Activated naive CD4-positive, alpha-beta T cell treated with anti-CD3 and anti-CD28 coated beads, Interleukin-2, amount 10 ng/mL, durations not matched to agents 7 days and 5 days (primary cell): ENCODE measurements at regions not wholly inside any gene's neighbourhood (a gene's known extent, or its start where the extent isn't known, plus 50 kb on each side); places are given as distances from the start of the nearest gene placed in this dataset.
A peak's percentile ranks its signal among the peaks of the same experiment; 100 is the strongest.

Source experiments
- CTCF ChIA-PET: fragments of 350-600 bp; sonication (Branson Sonifier 250); formaldehyde crosslinking; loops from one replicate; lab custom pipeline; 2021; ENCODE audit warnings: antibody characterized with exemption; lab: Charles Lee
- DNase-seq: peaks from one replicate; pipeline ENCODE4 v3.0.0-alpha.2; 2020
- H3K27ac Mint-ChIP-seq: one replicate; pipeline ENCODE4 v1.8.0; 2021; ENCODE audit warnings: mild to moderate bottlenecking, moderate library complexity, mixed read lengths
- H3K27me3 Mint-ChIP-seq: one replicate; pipeline ENCODE4 v1.8.0; 2021; ENCODE audit warnings: mild to moderate bottlenecking, mixed read lengths
- H3K36me3 Mint-ChIP-seq: one replicate; pipeline ENCODE4 v1.8.0; 2021; ENCODE audit warnings: mixed read lengths
- H3K4me1 Mint-ChIP-seq: one replicate; pipeline ENCODE4 v1.8.0; 2021; ENCODE audit warnings: mixed read lengths
- H3K4me3 Mint-ChIP-seq: one replicate; pipeline ENCODE4 v1.8.0; 2021; ENCODE audit warnings: mild to moderate bottlenecking, moderate library complexity, mixed read lengths
- H3K9me3 Mint-ChIP-seq: one replicate; pipeline ENCODE4 v1.8.0; 2021; ENCODE audit warnings: mixed read lengths

- Mint-ChIP-seq H3K4me1 (no peaks in the 10 kb centered on the region), H3K27ac (no peak overlapping the region), H3K4me3 (no peak overlapping the region), H3K9me3 (peaks cover 12% of the 10 kb centered on the region), H3K36me3 (no peaks in the 10 kb centered on the region), H3K27me3 (peaks cover 12% of the 10 kb centered on the region)
- CTCF ChIA-PET: no interaction called here
- no peak for DNase-seq
Measured at GRCh38 chr3:127059072-127059471, 76.2 kb downstream of the PLXNA1 start.

DNA sequence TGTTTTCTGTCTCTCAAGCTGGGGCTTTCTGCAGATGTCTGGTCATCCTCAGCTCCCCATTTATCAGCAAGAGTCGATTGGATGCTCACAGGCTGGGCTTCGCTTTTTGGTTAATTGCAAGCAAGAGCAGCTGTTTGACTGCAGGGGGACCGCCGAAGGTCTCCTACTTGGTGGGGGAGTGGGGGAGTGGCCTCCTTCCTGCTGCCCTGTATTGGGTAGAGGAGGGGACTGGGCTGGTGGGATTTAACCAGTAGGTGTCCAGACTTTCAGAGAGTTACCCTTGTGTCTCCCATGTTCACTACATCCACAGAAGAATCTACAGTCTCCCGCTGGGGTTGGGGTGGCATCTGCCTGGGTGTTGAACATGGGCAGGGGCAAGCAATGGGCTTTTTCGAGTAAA, 78.7 kb downstream of the PLXNA1 start:
- Mint-ChIP-seq H3K9me3 (peaks cover 12% of the 10 kb centered on the region), H3K27me3 (peaks cover 15% of the 10 kb centered on the region), H3K27ac (no peak overlapping the region), H3K4me1 (no peaks in the 10 kb centered on the region), H3K4me3 (no peak overlapping the region), H3K36me3 (no peaks in the 10 kb centered on the region)
- CTCF ChIA-PET: no interaction called here
- DNase-seq: peak; percentile 10

DNA sequence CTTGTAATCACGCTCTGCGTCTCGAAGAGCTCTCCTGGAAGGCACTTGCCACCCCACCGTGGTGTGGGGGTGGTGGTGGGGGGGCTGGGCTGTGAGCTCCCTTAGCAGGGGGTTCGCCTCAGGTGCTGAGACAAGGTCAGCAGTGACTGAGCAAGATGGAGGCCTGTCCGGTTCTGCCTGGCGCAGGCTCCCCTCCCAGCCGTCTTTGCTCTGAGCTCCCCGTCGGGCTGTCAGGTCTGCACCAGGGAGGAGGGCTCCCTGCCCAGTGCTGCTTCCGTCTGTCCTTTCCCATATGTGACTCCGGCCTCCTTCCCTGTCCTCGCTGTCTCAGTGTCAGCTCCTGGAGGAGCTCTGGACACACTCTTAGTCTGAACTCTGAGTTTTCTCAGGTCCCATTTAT, 80.0 kb downstream of the PLXNA1 start:
- CTCF ChIA-PET: no interaction called here
- peaks cover 2% of the 10 kb centered on the region for H3K9me3 Mint-ChIP-seq
- H3K27ac Mint-ChIP-seq: no peak overlapping the region
- no peaks in the 10 kb centered on the region for H3K4me1 Mint-ChIP-seq
- H3K4me3 Mint-ChIP-seq: no peak overlapping the region
- no peak for DNase-seq
- H3K27me3 Mint-ChIP-seq: peaks cover 16% of the 10 kb centered on the region
- H3K36me3 Mint-ChIP-seq: no peaks in the 10 kb centered on the region

GRCh38 chr3:127063916-127064315, 81.0 kb downstream of the PLXNA1 start:
- H3K4me3 Mint-ChIP-seq: no peak overlapping the region
- H3K27ac Mint-ChIP-seq: no peak overlapping the region
- CTCF ChIA-PET: no interaction called here
- H3K27me3 Mint-ChIP-seq: peaks cover 16% of the 10 kb centered on the region
- no peaks in the 10 kb centered on the region for H3K9me3 Mint-ChIP-seq
- H3K36me3 Mint-ChIP-seq: no peaks in the 10 kb centered on the region
- no peaks in the 10 kb centered on the region for H3K4me1 Mint-ChIP-seq
- peak; percentile 16 for DNase-seq

GRCh38 chr3:127064391-127065137, 81.6 kb downstream of the PLXNA1 start:
- no peaks in the 10 kb centered on the region for H3K9me3 Mint-ChIP-seq
- peak; percentile 5 for DNase-seq
- H3K4me3 Mint-ChIP-seq: no peak overlapping the region
- H3K36me3 Mint-ChIP-seq: no peaks in the 10 kb centered on the region
- H3K27me3 Mint-ChIP-seq: peaks cover 16% of the 10 kb centered on the region
- H3K27ac Mint-ChIP-seq: no peak overlapping the region
- CTCF ChIA-PET: no interaction called here
- no peaks in the 10 kb centered on the region for H3K4me1 Mint-ChIP-seq

DNA sequence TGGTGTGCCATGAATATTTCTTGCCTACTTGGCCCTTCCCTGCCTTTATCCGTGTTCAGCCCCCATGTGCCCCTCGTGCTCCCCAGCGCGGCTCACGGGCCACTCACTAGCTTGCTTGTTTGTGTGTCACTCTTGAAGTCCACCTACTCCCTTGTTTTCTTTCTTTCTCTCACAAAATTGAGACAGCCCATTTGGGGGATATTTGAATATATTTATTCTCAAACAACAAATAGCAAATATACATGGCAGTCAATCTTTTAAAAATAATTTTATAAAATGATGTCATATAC, 82.2 kb downstream of the PLXNA1 start:
- no peak overlapping the region for H3K4me3 Mint-ChIP-seq
- H3K27ac Mint-ChIP-seq: no peak overlapping the region
- no peaks in the 10 kb centered on the region for H3K4me1 Mint-ChIP-seq
- no peaks in the 10 kb centered on the region for H3K9me3 Mint-ChIP-seq
- no peaks in the 10 kb centered on the region for H3K36me3 Mint-ChIP-seq
- H3K27me3 Mint-ChIP-seq: peaks cover 16% of the 10 kb centered on the region
- no peak for DNase-seq
- CTCF ChIA-PET: no interaction called here

DNA sequence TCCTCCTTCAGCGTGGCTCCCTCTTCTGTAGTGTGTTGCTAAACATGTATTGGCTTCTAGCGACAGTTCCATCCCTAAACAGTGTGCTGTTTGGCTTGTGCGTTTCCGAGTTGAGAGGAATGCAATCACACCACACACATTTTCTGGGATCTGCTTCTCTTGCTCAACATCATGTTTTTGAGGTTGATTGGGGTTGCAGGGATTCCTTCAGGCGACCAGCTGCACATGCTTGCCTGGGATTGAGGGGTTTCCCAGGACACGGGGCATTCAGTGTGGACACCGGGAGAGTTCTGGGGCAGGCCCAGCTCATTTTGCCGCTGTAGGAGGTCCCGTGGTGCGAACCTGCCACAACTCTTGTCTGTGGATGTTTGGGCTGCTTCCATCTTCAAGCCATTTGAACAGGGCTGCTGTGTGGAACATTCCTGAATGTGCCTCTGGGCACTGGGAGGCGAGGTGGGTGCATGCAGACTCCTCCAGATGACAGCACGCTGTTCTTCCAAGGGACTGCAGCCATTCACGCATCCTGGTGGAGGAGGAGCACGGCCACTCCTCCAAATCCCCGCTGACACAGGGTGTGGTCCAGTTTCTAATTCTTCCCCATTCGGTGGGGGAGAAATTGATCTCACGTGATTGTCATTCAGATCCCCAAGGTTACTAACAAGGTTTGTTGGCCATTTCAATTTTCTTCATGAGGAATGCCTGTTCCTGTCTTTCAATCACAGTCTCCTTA, 82.8 kb downstream of the PLXNA1 start:
- CTCF ChIA-PET: no interaction called here
- Mint-ChIP-seq H3K9me3 (no peaks in the 10 kb centered on the region), H3K27ac (no peak overlapping the region), H3K36me3 (no peaks in the 10 kb centered on the region), H3K27me3 (peaks cover 16% of the 10 kb centered on the region), H3K4me3 (no peak overlapping the region), H3K4me1 (no peaks in the 10 kb centered on the region)
- peak; percentile 17 for DNase-seq

- Mint-ChIP-seq H3K4me3 (no peak overlapping the region), H3K9me3 (no peaks in the 10 kb centered on the region), H3K27me3 (peaks cover 14% of the 10 kb centered on the region), H3K27ac (no peak overlapping the region), H3K36me3 (no peaks in the 10 kb centered on the region), H3K4me1 (no peaks in the 10 kb centered on the region)
- DNase-seq: no peak
- CTCF ChIA-PET: no interaction called here
Measured at GRCh38 chr3:127066635-127067034, 83.7 kb downstream of the PLXNA1 start.

GRCh38 chr3:127067116-127067910, 84.4 kb downstream of the PLXNA1 start:
- Mint-ChIP-seq H3K27ac (no peak overlapping the region), H3K4me3 (no peak overlapping the region), H3K36me3 (no peaks in the 10 kb centered on the region), H3K9me3 (no peaks in the 10 kb centered on the region), H3K4me1 (no peaks in the 10 kb centered on the region), H3K27me3 (peaks cover 9% of the 10 kb centered on the region)
- CTCF ChIA-PET: no interaction called here
- peak; percentile 16 for DNase-seq

DNA sequence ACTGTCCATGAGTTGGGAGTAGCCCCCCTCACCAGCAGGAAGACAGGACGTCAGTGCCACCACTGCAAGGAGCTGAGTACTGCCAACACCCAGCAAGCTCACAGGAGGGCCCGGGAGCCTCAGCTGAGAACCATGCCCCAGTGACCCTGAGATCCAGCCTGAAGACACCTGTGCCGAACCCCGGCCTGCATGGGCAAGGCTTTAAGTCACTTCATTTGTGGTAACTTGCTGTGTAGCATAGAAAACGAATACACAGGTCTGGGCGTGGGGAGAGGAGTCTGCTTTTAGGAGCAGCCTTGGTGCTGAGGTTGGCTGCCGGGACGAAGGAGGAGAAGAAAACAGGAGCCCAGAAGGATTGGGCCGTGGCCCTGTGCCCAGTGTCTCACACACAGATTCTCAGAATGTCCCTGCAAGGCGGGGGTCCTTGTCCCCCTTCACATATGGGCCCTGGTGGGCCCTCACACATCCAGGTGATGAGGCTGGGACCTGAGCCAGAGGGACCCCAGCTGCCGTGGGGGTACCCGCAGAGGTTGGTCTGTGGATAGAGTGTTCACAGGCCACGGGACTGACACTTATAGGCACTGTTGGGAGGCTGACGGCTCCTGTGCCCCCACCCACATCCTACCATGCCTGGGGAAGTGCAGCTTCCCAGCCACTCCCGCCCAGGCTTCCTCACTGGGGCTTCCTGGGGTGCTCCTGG, 85.3 kb downstream of the PLXNA1 start:
- CTCF ChIA-PET: no interaction called here
- Mint-ChIP-seq H3K36me3 (no peaks in the 10 kb centered on the region), H3K27ac (no peak overlapping the region), H3K4me1 (no peaks in the 10 kb centered on the region), H3K4me3 (no peak overlapping the region), H3K9me3 (no peaks in the 10 kb centered on the region), H3K27me3 (peaks cover 5% of the 10 kb centered on the region)
- peak; percentile 5 for DNase-seq

DNA sequence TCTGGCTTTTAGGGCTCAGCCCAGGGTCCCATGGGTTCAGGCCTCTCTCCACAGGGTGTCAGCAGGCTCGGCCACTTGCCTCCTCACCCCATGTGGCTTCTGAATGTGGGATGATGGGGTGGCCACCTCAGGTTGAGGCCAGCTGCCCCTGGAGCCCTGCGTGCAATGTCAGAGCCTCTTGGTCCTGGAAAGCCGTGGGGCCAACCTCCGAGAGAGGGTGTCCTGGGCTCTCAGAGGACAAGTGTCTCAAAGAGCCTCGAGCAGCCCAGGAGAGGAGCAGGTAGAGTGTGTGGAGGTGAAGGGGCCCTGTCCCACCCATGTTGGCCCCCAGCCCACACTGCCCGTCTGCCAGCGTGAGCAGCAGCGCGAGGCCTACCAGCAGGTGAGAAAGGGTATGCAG, 86.0 kb downstream of the PLXNA1 start:
- Mint-ChIP-seq H3K36me3 (no peaks in the 10 kb centered on the region), H3K9me3 (no peaks in the 10 kb centered on the region), H3K4me3 (no peak overlapping the region), H3K27ac (no peak overlapping the region), H3K27me3 (peaks cover 5% of the 10 kb centered on the region), H3K4me1 (no peaks in the 10 kb centered on the region)
- CTCF ChIA-PET: no interaction called here
- DNase-seq: peak; percentile 8

DNA sequence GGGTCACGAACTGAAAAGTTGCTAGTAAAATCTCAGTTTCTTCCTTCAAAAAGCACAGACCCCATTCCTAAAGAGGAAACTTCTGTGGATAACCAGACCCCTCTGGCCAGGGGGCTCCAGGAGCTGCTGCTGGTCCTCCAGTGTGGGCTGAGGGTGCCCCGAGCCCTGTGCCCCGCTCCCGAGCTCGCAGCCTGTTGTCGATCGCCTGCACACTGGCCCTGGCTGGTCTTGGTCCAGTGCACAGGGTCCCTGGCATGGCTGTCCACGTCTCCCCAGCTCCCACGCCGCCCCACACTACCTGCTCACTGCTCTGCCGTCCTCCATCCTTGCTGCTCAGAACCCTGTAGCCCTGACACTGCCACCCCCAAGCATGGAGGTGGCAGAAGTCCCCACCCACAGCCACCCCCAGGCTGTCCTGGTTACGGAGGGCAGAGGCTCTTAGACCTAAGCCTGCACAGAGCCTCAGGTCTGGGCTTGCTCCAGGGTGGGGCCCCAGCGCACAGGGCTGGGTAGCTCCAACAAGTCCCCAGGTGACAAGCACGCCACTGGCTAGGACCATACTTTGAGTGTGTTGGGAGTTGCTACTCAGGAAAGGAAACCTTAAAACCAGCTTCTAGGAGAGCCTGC, 87.0 kb downstream of the PLXNA1 start:
- Mint-ChIP-seq H3K27ac (no peak overlapping the region), H3K4me1 (no peaks in the 10 kb centered on the region), H3K9me3 (no peaks in the 10 kb centered on the region), H3K27me3 (peaks cover 5% of the 10 kb centered on the region), H3K36me3 (no peaks in the 10 kb centered on the region), H3K4me3 (no peak overlapping the region)
- DNase-seq: no peak
- CTCF ChIA-PET: no interaction called here

DNA sequence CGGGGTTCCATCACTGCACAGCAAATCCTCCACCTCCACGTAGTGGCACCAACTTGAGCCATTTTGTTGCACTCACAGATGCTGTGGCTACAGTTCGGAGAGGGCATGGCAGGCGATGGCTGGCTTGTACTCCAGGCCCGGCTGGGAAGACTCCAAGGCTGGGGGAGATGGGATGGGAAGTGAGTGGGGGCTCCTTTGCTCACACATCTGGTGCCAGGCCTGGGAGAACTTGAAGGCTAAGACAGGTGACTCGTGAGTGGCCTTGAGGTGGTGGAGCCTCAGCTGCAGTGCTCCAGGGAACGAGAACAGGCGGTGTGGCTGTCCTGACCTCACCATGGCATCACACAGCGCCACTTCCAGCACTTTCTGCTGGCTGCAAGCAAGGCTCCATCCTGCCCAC, 87.9 kb downstream of the PLXNA1 start:
- Mint-ChIP-seq H3K36me3 (no peaks in the 10 kb centered on the region), H3K27me3 (peaks cover 5% of the 10 kb centered on the region), H3K27ac (no peak overlapping the region), H3K9me3 (no peaks in the 10 kb centered on the region), H3K4me1 (no peaks in the 10 kb centered on the region), H3K4me3 (no peak overlapping the region)
- DNase-seq: peak; percentile 8
- CTCF ChIA-PET: no interaction called here

DNA sequence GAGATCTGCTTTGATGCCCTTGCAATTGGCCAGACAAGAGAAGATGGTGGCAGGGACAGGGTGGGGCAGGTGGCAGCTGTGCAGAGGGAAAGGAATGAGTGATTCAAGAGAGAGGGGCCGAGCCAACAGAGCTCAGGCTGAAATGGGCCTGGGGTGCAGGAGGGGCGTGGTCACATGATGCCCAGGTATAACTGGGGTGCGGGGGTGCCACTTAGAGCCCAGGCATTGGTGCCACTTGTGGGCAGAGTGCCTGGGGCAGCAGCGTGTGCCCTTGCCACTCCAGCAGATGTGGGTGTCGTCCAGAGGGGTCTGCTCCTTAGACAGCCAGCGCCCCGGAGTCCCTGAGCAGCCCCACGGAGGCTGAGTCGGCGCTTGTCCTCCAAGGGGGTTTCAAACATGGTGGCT, 88.7 kb downstream of the PLXNA1 start:
- Mint-ChIP-seq H3K27ac (no peak overlapping the region), H3K4me1 (no peaks in the 10 kb centered on the region), H3K27me3 (peaks cover 2% of the 10 kb centered on the region), H3K36me3 (no peaks in the 10 kb centered on the region), H3K4me3 (no peak overlapping the region), H3K9me3 (no peaks in the 10 kb centered on the region)
- DNase-seq: no peak
- CTCF ChIA-PET: no interaction called here
